Calu3 (cell line): ENCODE measurements at regions not wholly inside any gene's neighbourhood (a gene's known extent, or its start where the extent isn't known, plus 50 kb on each side); places are given as distances from the start of the nearest gene placed in this dataset.

Source experiments
- BruUV-seq: library from RNA; stranded (reverse); fragments of 400-500 nt; replicated peaks from 2 replicates; lab custom pipeline; 2021; lab: Mats Ljungman, UMichigan
- CTCF ChIA-PET: fragments of 300-600 bp; sonication (Branson Sonifier 250); formaldehyde crosslinking; loops from one replicate; lab custom pipeline; 2022; ENCODE audit warnings: antibody characterized with exemption; lab: Charles Lee
- DNase-seq: peaks from one replicate; pipeline ENCODE4 v3.0.0; 2022
- H3K27ac Mint-ChIP-seq: one replicate; pipeline ENCODE4 v1.8.0; 2022; ENCODE audit warnings: mixed read lengths; ENCODE audit not compliant: unreplicated experiment
- H3K27me3 Mint-ChIP-seq: one replicate; pipeline ENCODE4 v1.8.0; 2022; ENCODE audit warnings: mixed read lengths; ENCODE audit not compliant: unreplicated experiment
- H3K36me3 Mint-ChIP-seq: one replicate; pipeline ENCODE4 v1.8.0; 2022; ENCODE audit warnings: mild to moderate bottlenecking, moderate library complexity, mixed read lengths; ENCODE audit not compliant: insufficient read depth, unreplicated experiment
- H3K4me1 Mint-ChIP-seq: one replicate; pipeline ENCODE4 v1.8.0; 2022; ENCODE audit warnings: mild to moderate bottlenecking, low read depth, mixed read lengths; ENCODE audit not compliant: unreplicated experiment
- H3K4me3 Mint-ChIP-seq: one replicate; pipeline ENCODE4 v1.8.0; 2022; ENCODE audit warnings: mild to moderate bottlenecking, low read depth, moderate library complexity, mixed read lengths; ENCODE audit not compliant: unreplicated experiment
- H3K9me3 Mint-ChIP-seq: one replicate; pipeline ENCODE4 v1.8.0; 2022; ENCODE audit warnings: low read depth, mixed read lengths; ENCODE audit not compliant: unreplicated experiment
- CTCF ChIP-seq: fragments of 200-600 bp; IDR thresholded peaks from one replicate; pipeline ENCODE4 v1.8.0; 2022; ENCODE audit warnings: antibody characterized with exemption; ENCODE audit not compliant: unreplicated experiment
- intact Hi-C: fragments of 100-400 bp; cut with micrococcal nuclease; formaldehyde crosslinking; loops from one replicate; pipeline ENCODE4 v1.10.0; 2022; ENCODE audit not compliant: unreplicated experiment

- peaks cover 7% of the 10 kb centered on the region for H3K9me3 Mint-ChIP-seq
- H3K27ac Mint-ChIP-seq = no peak overlapping the region
- BruUV-seq = no TSS peak
- intact Hi-C loops = no loop called here
- no peaks in the 10 kb centered on the region for H3K27me3 Mint-ChIP-seq
- H3K36me3 Mint-ChIP-seq = no peaks in the 10 kb centered on the region
- no peak for TF ChIP-seq CTCF
- H3K4me3 Mint-ChIP-seq = no peak overlapping the region
- CTCF ChIA-PET = no interaction called here
- no peak for DNase-seq
- H3K4me1 Mint-ChIP-seq = no peaks in the 10 kb centered on the region
Observed at GRCh38 chr2:51329512-51329911, 297.6 kb upstream of the NRXN1 start.

GRCh38 chr2:51324051-51324450 is 292.1 kb upstream of the NRXN1 start:
- Mint-ChIP-seq H3K4me1 (no peaks in the 10 kb centered on the region), H3K27me3 (no peaks in the 10 kb centered on the region), H3K36me3 (no peaks in the 10 kb centered on the region), H3K9me3 (peaks cover 4% of the 10 kb centered on the region), H3K27ac (no peak overlapping the region), H3K4me3 (no peak overlapping the region)
- DNase-seq = no peak
- intact Hi-C loops = no loop called here
- TF ChIP-seq CTCF = no peak
- CTCF ChIA-PET = no interaction called here
- no TSS peak for BruUV-seq

- no peaks in the 10 kb centered on the region for H3K36me3 Mint-ChIP-seq
- BruUV-seq = no TSS peak
- H3K4me1 Mint-ChIP-seq = no peaks in the 10 kb centered on the region
Observed at GRCh38 chr2:51322613-51323012, 290.7 kb upstream of the NRXN1 start.

GRCh38 chr2:51304311-51304710 is 272.4 kb upstream of the NRXN1 start:
- intact Hi-C loops = no loop called here
- Mint-ChIP-seq H3K4me1 (no peaks in the 10 kb centered on the region), H3K4me3 (no peak overlapping the region), H3K27me3 (no peaks in the 10 kb centered on the region), H3K27ac (no peak overlapping the region), H3K36me3 (no peaks in the 10 kb centered on the region), H3K9me3 (no peaks in the 10 kb centered on the region)
- TF ChIP-seq CTCF = no peak
- BruUV-seq = no TSS peak
- no peak for DNase-seq
- CTCF ChIA-PET = no interaction called here

More at GRCh38 chr2:51322613-51323012, 290.7 kb upstream of the NRXN1 start:
- H3K27ac Mint-ChIP-seq = no peak overlapping the region
- H3K9me3 Mint-ChIP-seq = peaks cover 3% of the 10 kb centered on the region
- intact Hi-C loops = no loop called here
- CTCF ChIA-PET = no interaction called here
- no peak for TF ChIP-seq CTCF
- no peaks in the 10 kb centered on the region for H3K27me3 Mint-ChIP-seq
- no peak for DNase-seq
- H3K4me3 Mint-ChIP-seq = no peak overlapping the region
